NCI-H146 treated with DMSO at 0.1 percent for 48 hours (cell line): ENCODE measurements at regions not wholly inside any gene's neighbourhood (a gene's known extent, or its start where the extent isn't known, plus 50 kb on each side); places are given as distances from the start of the nearest gene placed in this dataset.
"Not testable (repeated sequence)": the region's sequence is repeated elsewhere in the genome, so short reads cannot be mapped to it uniquely, and the experiment has no call there.

Experiments
- DNase-seq: peaks from one replicate; lab custom pipeline; 2025; ENCODE audit not compliant: unreplicated experiment; lab: John Stamatoyannopoulos, UW

DNA sequence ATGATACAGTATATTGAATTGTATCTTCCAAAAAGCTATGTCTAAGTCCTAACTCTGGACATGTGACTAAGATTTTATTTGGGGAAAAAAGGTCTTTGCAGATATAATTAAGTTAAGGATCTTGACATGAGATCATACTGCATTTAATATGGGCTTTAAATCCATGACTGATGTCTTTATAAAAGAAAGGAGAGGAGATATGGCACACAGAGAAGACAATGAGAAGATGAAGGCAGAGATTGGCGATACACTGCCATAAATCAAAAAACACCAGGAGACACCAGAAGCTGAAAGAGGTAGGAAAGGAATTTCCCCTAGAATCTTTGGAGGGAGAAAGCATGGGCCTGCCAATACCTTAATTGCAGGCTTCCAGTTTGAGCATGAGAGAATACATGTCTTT lies 1450.2 kb downstream of the HACE1 start:
- DNase-seq = no peak

DNA sequence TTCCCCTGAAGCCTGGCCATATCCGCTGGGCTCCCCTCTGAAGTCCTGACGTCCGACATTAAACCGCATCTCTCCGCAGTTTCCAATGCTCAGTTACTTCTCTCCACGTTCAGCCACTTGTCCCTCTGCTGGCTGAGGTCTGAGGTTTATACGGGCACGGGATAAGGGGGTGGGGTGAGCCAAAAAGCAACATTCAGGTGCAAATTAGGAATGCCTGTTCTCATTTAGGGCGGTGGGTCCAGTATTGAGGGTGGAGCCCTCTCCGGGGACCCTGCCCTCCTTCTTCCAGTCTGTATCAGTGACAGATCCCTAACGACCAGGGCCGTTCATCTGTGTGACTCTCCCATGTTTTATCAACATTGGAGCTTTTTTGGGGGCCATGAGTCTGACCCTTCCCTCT lies 1454.4 kb downstream of the HACE1 start:
- no peak for DNase-seq

DNA sequence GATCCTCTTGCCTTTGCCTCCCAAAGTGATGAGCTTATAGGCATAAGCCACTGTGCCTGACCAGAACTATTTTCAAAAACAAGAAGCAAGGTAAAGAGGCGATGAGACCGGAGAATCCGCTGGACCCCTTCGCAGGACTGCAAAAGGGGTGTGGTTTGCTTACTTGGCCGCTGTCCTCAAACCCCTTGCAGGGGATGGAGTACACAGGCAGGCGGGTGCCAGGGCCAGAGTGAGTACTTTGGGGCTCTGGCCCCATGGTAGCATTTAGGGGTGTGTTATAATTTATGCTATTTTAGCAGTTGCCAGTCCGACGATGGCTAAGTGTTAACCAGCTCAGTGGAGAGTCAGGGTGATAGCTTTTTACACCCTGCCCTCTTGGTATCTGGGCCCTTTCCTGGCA lies 1454.9 kb downstream of the HACE1 start:
- no peak for DNase-seq

DNA sequence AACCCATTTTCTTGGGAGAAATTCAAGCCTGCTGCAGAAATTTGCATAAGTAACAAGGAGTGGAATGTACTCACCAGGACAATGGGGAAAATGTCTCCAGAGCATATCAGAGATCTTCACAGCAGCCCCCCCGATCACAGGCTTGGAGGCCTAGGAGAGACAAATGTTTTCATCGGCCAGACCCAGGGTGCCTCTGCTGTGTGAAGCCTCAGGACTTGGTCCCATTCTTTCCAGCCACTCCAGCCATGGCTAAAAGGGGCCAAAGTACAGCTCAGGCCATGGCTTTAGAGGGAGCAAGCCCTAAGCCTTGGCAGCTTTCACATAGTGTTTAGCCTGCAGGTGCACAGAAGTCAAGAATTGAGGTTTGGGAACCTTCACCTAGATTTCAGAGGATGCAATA lies 1463.0 kb downstream of the HACE1 start:
- DNase-seq = no peak

DNA sequence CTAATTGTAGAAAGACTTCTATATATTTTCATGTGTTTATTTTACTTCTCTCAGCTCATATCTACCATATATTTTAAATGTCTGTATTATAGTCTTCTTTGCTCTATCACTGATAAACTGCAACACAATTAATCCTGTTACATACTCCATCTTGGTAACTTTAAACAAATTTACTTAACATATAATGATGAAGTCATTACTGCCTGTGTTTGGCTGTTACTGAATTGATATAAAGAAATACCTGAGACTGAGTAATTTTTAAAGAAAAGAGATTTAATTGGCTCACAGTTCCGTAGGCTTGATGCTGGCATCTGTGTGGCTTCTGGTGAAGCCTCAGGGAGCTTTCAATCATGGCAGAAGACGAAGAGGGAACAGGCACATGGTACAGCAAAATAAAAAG lies 1480.4 kb downstream of the HACE1 start:
- DNase-seq = no peak

DNA sequence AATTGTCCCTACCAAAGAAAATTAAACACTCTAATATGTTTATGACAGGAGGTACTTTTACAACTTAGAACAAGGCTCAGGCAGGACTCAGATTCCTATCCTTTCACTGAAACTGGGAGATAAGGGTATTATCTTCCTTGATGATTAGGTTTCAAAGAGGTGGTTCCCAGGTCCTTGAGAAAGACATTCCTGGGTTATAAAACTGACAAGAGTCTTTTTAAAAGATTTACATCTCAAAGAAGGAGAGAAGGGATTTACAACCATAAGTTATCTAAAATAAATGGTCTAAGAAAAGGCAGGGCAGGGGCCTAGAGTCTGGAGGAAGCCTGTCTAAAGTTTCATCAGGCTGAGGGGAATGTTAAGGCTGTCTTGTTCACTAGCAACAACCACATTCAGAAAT lies 1492.5 kb downstream of the HACE1 start:
- DNase-seq = no peak

DNA sequence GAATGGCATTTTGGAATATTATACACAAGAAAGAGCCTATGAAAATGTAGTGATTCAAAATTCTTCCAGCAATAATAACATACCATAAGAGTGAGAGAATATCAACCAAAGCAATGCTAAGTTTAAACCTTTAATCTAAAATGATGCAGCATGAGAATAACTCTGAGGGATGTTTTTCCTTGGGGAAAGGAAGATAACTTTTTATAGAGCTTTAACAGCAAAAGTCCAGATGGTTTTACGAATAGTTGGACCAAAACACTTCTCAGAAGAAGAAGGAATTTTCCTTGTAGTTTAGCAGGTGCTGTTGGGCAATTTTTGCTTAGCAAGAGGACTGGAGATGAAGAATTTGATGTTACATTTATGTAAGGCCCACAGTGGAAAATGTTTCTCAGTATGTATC lies 1503.2 kb downstream of the HACE1 start:
- DNase-seq = no peak

DNA sequence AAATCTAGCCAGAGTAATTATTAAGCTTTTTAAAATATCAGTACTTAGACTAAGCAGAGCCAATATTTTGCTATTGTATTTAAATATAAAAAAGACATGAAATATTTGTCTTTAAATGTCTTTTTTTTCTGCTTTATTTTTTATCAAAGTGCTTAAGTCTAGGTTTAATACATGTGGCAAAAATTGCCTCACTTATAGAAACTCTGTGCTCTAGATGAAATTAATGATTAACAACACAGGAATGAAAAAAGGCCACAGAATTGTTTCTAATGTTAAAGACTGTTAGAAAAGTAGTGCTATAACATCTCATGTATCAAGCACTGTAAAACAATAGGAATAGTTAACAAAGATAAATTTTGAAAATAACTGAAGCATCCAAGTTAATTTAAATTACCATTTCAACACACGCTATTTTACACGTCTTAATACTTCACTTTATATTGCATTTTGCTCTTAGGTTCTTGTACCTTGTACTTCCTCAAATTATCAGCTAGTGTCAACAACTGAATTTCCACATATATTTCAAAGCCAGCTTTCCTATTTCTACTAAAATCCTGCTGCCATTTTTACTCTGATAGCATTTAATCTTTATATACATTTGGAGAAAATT lies 1515.1 kb downstream of the HACE1 start:
- no peak for DNase-seq

DNA sequence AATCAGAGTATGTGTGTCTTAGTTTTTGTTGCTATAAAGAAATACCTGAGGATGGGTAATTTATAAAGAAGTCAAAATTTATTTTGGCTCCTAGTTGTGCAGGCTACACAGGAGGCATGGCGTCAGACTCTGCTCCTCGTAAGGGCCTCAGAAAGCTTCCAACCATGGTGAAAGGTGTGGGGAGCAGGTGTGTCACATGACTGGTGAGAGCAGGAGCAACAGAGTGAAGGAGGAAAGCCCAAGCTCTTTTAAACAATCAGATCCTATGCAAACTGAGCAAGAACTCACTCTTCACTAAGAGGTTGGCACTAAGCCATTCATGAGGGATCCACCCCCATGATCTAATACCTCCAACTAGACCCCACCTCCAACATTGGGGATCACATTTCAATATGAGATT lies 1524.3 kb downstream of the HACE1 start:
- DNase-seq = no peak

DNA sequence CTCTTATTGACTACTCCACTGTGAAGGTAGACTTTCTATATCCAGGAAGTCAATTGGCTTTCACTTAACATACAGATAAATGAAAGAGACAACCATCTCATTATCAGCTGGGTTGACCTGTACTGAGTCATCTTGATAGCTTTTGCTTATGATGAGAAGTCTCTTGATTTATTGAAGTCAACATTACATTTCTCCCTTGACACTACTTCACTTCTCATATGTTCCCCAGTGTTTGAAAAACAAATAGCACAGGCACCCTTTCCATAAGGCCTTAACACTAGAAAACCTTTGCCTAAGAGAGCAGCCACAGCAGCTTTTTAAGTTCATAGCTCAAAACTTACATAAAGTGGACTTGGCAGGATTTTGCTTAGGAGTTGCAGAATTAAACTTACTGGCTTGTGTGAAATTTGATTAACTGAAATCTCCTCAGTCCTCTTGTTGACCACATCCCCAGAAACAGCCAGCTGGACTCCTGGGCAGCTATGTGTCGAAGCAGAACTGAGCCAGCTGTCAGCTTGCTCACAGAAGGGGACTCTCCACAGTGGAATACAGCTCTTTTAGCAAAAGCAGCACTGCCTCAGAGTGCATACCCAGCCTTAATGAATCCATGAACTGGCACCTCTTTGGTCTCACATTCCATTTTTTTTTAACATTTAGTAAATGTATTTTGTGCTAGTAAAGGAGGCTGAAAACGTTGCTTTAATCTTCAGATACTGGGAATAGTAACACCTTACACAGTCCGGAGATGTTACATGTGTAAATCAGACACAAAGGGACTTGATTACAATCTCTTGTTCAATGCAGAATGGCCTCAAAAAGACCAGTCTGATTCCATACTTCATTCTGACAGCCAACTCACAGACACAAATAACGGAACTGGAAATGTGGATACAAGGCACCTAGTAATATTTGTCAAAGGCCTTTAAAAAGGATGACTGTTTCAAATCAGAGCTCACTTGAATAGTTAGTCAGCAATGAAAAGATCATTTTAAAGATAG lies 1532.7 kb downstream of the HACE1 start:
- no peak for DNase-seq

DNA sequence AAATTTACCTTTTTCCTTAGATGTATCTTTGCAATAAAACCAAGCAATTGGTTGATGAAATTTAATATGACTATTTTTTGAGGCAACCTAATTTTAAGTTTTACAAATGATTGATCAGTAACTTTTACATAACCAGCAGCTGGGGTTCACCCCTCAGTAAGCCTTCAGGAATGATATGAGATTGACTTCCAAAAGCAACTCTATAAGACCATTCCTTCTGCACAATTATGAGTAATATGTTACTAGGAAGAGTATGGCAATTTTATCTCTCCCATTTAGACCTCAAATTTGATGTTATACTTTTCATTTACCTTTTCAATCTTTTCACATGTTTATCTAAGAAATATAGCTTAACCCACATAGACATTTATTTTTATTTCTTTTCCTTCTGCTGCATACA lies 1546.3 kb downstream of the HACE1 start:
- DNase-seq = no peak

DNA sequence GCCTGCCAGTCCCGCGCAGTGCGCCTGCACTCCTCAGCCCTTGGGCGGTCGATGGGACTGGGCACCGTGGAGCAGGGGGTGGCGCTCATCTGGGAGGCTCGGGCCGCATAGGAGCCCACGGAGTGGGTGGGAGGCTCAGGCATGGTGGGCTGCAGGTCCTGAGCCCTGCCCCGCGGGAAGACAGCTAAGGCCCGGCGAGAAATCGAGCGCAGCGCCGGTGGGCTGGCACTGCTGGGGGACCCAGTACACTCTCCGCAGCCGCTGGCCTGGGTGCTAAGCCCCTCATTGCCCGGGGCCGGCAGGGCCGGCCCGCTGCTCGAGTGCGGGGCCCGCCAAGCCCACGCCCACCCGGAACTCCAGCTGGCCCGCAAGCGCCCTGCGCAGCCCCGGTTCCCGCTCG lies 1565.3 kb downstream of the HACE1 start:
- DNase-seq = not testable (repeated sequence)

DNA sequence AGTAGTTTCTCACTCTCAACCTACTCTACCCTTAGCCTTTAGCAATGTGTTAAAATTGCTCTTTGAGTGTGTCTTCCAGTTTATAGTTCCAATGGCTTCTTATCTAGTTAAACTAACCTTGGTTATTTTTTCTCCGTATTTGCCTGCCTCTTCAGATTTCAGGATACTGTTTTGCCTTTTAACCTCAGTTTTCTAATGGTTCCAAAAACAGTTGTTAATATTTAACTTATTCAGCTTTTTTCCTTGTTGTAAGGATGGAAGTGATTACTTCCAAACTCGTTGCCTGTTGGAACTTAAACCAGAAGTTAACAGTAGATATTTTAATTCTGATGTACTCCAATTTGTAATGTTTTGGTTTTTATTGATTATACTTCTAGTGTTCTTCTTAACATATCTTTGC lies 1574.9 kb downstream of the HACE1 start:
- DNase-seq = no peak

DNA sequence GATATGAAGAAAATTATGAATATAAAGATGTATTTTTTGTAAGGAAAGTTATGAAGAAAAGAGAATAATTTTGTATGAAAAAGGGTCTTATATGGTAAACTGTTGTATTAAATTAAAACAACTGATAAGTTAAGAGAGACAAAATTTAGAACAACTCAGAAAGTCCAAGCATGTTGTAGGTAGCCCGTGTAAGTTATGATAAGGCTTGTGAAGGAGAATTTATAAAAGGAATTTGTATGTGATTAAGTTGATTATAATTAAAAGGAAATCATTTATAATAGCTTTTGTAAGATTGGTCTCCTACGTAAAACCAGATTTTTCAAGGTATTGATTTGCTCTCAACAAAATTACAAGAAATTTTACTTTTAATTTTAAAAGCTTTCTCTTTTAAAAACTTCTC lies 1579.3 kb downstream of the HACE1 start:
- DNase-seq = no peak

DNA sequence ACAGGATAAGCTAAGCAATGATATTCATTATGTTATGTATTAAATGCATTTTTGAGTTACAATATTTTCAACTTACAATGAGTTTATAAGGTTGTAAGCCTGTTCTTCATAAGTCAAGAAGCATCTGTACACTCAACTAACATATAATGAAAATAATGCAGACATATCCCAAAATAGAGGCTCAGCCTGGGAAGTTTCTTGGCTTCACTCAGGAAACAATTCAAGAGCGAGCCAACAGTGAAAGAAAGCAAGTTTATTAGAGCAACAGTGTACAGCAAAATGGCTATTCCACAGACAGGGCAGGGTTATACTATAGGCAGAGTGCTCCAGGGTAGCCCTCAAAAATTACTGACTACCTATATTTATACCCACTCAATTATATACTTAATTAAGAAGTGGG lies 1581.8 kb downstream of the HACE1 start:
- DNase-seq = no peak

DNA sequence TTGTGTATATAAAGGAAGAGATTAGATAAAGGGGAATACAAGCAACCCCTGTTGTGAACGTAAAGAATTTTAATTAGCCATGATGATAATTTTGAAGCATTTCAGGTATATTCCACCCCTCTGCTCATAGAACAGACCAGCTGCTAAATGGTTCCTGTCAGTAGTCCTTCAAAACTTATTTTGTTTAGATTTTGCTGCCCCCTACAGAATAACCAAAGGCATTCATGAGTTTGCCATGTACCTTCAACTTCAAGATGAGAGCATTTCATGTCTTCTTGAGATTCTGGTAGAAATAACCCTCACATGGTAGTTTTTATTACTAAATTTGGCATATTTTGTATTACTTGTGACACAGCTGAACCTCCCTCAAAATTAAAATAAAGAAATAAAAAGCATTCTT lies 1586.7 kb downstream of the HACE1 start:
- DNase-seq = no peak

DNA sequence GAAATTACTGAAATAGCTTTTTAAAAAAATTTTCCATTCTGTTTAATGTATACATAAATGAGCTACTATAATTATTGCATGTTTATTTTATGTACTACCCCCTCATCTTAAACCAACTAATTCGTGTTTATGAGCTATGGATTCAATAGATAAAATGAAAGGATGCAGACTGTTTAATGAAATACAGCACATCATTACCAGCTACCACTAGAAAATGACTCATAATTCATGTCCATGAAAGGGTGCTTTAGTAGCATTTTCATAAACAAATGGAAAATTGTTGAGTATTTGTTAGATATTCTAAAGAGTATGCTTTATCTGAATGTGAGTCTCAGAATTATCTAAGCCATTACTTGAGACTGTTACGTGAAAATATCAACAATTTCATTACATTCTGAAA lies 1590.1 kb downstream of the HACE1 start:
- no peak for DNase-seq

DNA sequence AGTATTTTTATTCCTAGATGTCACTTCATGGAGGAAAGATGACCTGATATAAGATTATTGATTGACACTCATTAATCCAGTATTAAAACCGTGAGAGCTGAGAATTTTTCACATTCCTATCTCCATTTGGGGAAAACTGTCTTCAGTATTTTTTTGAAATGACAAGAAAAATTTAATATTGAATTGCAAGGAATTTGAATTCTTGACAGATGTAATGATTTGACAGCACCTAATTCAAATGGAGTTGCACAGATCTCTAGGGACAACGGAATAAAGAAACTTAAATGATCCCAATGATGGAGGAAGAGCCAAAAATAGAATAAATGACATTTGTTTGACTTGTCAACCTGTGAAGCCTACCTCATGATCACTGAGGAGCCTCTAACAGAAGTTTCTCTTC lies 1591.4 kb downstream of the HACE1 start:
- DNase-seq = no peak

DNA sequence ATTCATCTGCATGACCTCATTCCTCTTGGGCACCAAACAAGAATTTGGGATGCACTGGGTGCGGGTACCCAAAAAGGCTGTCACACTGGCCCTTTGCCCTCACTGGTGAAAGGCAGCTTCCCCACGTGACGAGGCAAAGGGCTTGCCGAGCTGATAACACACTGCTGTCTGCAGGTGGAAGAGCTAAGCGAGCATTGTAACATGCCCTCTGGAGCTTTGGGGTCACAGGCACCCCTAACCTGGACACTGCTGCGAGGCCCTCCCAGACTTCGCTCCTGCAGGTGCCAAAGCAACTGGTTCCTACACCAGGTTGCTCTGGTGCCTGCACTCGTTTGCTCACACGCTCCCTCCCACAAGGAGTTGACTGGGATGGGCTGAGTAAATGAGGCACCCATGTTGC lies 1595.7 kb downstream of the HACE1 start:
- DNase-seq = no peak

DNA sequence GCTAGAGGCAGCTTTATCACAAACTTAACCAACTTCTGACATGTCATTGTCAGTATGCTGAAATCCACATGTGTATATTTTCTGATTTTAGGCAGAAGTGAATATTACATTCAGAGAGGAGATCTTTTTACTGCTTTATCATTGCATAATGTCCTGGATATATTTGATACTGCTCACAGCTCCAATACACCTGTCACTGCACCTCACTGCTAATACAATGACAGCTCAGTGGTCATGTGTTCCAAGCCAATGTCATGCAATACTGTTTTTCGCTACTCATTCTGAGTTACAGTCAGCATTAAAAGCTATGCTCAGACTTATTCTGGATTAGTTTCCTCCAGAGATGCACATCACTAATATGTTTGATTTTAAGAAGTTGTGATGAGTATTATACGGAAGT lies 1604.6 kb downstream of the HACE1 start:
- DNase-seq = no peak

DNA sequence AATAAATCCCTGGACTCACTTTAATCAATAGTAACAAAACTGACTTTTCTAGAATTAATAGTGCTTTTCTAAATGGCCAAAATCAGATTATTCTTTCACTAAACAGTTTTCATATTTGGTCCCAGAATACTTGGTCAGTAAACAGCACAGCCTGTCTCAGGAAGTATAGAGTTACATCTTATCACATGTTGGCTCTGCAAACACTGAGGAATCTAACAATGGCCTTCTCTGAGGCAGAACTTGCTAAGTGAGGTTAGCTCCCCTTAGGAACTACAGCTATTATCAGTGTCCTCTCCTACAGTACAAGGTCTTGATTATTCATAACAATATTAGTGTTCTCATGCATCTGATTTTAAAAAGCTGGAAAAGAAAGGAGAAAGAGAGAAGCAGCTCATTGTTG lies 1622.8 kb downstream of the HACE1 start:
- DNase-seq = no peak

DNA sequence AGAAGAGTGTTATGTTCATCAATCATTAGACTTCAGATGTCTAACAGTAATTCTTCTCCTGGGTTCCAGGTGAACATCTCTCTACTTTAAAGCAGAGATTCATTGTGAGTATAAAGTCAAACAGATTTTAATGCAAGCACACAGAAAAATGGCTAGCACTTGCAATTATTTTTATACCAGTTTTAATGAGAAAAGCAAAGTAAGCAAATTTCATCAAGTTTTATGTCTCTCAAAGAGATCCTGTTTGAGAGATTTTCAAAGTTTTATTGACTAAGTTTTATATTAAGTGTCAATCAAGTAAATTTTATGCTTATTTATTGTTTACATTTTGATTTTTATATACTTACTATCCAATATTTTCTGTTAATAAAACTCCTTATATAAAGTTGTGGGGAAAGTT lies 1628.5 kb downstream of the HACE1 start:
- DNase-seq = no peak

DNA sequence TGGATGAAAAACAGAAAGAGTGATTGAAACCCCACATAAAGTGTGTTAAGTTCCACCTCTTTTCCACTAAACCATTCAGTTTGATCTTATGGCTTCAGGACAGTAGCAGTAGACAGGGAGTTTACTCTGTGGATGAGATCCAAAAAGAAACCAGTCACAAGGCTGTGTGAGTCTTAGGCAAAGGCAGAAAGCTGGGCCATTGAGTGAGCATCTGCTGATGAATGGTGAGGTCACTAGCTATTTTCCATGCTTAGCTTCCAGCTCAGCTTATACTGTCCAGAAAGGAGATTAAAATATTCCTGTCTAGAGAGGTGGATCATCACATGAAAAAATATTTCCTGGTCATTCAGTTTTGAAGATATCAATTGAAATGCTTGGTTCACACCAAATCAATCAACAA lies 1643.9 kb downstream of the HACE1 start:
- no peak for DNase-seq
